Stimulated activated CD4-positive, alpha-beta T cell treated with anti-CD3 and anti-CD28 coated beads, Interleukin-15, amount 100 ng/mL, for 48 hours (primary cell): ENCODE measurements at regions not wholly inside any gene's neighbourhood (a gene's known extent, or its start where the extent isn't known, plus 50 kb on each side); places are given as distances from the start of the nearest gene placed in this dataset.

Source experiments
- DNase-seq, 2 donors: peaks; one replicate each; pipeline ENCODE4 v3.0.0-alpha.2; 2020; ENCODE audit warnings: low read depth in 2 of 2

DNA sequence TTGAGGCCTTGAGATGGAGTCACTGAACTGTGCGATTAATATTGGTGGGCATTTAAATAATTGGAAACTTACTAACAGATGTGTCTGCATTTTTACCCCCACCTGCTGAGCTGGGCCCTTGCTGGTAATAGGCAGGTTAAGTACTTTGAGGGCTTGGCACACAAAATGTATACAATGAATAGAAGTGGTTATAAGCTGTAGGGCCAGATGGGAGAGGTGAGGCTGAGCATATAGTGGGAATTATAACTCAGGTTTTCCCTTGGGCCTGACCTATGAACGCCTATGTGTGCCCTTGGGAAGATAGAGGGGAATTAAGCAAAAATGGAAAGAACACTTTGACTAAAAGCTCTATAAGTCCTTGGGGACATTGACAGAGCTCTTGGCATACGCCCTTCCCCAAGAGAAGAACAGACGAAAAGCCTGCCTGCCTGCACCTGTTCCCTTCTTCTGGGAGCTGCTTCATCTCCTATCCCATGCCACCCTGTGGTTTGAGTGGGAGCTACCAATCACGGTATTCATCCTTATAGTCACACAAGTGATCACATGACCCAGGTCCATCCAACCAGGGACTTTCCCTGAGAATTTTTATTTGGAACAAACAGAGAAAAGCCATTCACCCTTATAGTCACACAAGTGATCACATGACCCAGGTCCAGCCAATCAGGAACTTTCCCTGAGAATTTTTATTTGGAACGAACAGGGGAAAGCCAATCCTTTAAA, 260.7 kb upstream of the CSF3R start:
- no peak for DNase-seq

DNA sequence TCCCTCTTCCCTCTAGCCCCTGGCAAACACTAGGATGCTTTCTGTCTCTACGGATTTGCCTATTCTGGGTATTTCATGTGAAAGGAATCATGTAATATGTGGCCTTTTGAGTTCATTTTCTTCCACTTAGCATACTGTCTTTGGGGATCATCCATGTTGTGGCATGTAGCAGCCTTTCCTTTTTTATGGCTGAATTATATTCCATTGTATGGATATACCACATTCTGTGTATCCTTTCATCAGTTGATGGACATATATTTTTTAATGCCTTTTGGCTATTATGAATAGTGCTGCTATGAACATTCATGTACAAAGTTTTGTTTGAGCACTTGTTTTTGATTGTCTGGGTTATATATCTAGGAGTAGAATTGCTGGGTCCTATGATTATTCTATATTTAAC, 258.4 kb upstream of the CSF3R start:
- no peak for DNase-seq

DNA sequence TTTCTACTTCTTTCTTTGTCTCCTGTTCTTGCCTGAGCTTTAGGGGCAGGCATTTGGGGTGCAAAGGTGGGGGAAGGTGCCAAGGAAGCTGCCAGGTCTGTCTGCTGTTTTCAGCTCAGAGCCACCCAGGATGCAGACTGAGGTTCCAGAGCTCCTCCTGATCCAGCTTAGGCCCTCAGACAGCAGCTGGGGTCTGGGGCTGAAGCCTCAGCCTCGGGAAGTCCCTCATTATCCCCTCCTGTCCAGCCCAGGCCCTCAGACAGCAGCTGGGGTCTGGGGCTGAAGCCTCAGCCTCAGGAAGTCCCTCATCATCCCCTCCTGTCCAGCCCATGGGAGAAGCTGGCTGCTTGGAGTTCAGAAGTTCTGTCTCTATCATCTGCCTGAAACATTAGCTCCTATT, 257.7 kb upstream of the CSF3R start:
- DNase-seq, result no peak

DNA sequence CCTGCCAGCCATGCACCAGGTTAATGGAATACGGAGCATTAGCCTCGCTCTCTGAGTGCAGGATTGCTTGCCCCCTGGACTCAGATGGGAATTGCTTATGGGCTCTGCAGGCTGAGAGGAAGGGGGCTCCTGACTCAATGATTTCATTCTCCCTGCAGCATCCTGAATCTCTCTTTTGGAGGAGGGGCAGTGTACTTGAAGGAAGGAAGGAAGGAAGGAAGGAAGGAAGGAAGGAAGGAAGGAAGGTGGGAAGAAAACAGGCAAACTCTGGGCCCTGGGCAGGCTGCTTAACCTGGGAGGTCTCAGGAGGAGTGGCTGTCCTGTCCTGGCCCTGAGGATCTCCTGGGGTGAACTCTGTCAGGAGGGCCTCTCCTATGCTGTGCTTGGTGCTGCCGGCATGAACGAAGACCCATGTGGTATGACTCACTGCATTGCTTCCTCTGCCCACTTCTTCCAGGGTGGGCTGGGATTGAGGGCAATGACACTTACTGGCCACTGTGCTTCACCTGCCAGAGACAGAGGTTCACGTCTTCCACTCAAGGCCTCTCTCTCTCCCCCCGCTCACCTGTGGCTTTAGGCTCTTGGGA, 257.1 kb upstream of the CSF3R start:
- DNase-seq, result no peak

DNA sequence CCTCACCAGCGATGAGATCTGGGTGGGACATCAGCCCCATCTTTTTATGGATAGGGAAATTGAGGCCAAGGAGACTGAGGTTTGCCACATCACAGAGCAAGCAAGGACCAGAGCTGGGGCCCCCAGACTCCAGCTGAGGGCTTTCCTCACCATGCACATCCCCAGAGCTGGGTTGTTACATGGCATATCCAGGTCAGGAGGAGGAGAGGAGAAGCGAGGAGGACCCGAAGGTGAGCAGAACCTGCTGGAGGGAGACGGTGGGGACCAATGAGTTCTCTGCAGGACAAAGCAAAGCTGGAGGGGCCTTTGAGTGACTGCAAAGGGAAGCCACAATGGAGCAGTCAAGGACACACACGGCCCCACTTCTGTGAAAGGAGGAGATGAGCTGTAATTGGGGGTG, 255.5 kb upstream of the CSF3R start:
- DNase-seq, result no peak

DNA sequence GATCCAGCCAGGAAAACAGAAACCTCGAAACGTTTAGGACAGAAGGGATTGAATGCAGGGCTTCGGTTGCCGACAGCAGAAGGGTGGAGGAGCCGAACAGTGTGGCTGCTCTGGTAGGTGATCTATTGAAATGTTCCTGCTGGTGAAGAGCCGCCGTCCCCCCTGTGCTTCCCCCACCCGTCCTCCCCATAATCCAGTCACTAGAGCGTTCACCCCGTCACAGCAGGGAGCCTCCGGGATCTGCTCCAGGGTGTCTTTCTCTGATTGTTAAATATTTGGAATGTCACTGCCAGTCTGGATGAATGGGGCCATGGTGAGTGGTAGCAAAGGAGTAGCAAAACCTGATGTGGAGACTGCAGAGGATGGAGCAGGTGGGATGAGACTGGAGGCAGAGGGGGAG, 255.1 kb upstream of the CSF3R start:
- no peak for DNase-seq

DNA sequence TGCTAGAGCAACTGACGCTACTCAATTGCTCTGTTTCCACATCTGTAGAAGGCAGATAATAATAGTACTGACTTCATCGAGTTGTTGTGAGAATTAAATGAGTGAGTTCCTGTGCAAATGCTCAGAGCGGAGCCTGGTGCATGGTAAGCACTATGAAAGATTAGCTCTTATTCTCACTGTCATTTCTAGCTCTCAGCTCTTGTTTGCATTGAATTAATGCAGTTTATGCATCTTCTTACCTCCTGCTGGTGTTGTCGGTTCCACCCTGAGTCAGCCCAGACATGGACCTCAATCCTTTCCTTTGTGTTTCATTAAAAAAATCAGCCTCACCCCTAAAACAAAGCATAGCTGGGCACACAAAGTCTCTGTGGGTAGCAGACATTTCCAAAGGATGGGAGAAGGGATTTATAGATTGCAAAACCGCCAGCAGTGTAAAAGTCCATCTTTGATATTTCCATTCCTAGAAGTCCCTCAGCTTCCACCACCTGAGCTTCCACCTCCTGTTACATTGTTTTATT, 254.4 kb upstream of the CSF3R start:
- DNase-seq, result no peak

DNA sequence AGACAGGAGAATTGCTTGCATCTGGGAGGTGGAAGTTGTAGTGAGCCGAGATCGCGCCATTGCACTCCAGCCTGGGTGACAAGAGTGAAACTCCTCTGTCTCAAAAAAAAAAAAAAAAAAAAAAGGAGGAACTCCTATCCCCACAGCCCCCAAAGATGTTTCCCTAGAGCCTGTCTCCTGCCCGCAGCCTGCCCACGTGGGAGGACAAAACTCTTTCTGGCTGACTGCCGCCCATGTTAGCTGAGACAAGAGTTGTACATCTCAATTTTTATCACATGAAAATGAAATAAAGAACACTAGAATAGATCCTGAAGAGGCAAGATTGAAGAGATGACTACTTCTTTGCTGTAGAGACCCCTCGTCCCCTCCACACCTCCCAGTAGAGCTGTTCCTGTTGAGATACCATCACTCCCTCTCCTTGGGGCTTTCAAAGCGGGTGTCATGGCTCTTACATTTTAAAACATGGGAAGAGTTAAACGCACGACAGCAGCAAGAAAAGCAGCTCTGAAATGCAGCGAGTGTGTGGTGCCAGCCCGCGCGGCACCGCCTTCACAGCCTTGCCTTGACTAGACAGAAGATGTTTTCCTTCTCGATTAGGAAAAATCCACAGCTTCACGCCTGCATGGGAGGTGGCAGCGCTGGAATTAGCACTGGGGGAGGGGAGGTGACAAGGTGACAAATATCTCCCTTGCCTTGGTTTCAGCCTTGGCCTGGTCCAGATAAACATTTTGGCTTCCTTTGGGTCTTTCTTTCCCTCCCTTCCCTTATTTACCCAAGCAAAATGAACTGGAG, 253.4 kb upstream of the CSF3R start:
- no peak for DNase-seq

DNA sequence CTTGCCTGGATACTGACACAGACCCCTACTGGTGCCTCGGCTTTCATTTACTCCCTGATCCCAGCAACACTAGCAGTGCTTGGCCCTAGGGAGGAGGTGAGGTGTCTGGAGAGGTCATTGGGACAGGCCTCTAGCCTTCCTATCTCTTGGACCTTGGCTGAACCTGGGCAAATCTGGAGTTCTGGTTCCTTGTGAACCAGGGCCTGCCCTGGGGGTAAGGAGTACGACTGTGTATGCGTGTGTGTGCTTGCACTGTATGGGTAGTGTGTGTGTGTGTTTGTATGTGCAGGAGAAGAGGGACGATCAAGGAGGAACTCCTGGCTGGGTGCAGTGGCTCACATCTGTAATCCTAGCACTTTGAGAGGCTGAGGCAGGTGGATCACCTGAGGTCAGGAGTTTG, 252.7 kb upstream of the CSF3R start:
- DNase-seq, result no peak

DNA sequence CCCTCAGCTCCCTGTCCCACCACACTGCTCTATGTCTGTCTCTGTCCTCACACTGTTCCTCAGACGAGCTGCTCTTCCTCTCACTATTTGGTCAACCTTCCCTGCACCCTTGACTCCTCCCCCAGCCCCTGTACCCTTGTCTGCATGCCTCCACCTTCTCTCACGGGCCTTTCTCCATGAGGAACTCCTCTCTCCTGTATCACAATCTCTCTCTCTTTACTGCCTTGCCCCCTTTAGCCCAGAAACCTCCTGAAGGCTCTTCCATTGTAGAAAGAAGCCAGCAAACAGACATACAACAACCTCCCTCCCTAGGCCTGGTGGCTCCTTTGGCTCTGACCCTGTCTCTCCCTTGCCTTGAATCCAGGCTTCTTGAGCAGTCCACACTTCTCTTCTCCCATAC, 251.6 kb upstream of the CSF3R start:
- DNase-seq, result no peak

DNA sequence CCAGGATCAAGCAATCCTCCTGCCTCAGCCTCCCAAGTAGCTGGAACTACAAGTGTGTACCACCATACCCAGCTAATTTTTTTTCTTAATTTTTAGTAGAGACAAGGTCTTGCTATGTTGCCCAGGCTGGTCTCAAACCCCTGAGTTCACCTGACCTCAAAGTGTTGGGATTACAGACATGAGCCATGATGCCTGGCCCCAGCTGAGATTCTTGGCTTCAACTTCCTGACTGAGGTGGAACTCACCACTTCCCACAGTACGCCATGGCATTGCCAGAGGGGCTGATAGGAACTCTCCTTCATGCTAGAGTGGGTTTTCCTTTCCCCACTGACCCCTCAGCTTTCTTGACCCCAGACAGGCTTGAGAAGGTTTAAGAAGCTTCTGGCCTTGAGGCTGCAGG, 251.0 kb upstream of the CSF3R start:
- no peak for DNase-seq

DNA sequence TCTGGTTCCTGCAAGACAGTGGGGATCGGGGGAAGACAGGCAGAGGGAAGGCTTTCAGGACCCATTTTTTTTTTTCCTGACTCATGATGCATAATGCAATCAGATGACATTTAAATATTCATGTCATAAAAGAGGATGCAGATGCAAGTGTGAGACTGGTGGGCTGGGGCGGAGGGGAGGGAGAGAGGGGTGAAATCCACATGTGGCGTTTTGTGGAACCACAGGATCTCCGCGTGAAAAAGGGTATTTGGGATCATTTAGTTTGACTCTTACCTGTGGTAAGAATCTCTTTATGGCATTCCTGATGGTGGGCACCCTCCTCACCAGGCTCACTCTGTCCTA, 249.3 kb upstream of the CSF3R start:
- no peak for DNase-seq

DNA sequence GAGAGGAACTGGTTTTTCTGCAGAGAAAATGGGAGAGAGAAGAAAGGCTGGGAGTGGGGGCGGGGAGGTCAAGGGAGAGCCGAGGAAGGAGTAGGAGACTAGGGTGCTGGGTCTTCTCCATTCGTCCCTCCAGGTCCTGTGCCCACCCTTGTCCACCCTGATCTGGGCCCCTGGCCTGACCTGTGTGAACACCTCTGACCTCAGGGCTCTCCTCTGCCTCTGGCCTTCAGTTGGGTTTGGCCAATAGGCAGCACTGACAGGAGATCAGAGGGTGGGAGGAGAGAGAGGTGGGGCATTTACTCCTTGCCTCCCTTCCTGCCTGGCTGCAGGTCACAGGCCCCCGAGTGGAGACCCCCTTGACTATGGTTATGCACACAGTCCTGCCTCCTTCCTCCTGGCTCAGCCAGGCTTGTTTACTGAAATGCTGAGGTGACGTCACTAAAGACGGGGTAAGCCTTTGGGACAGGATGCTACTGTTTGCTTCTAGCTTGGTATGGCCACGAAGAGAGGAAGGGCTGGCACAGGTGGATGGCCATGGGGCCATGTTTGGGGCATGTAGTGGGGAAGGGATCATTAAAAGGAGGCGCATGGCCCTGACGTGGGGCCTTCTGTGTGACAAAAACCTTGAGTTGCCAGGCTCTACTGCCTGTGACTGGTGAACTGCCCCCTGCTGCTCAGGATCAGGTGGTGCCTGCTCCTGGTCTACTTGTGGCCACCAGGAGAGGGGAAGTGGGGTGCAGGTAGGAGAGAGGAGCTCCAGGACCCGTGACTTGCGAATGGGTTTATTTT, 248.7 kb upstream of the CSF3R start:
- no peak for DNase-seq

DNA sequence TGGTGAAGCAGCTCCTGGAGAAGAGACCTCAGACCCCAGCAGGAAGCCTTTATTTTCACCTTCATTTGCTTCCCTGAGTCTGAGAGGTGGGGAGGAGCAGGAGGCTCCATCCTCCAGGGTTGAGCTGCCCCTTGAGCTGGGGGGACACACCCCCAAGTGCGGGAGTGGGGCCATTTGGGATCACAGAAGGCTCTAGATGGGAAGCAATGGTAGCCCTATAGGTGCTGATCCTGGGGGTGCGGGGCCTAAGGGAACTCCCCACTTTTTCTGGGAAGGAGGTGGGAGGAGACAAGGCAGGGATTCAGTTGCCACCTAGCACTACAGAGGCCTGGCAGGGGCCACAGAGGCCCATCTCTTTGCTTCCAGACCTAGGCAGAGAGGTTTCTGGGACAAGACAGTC, 247.9 kb upstream of the CSF3R start:
- no peak for DNase-seq

DNA sequence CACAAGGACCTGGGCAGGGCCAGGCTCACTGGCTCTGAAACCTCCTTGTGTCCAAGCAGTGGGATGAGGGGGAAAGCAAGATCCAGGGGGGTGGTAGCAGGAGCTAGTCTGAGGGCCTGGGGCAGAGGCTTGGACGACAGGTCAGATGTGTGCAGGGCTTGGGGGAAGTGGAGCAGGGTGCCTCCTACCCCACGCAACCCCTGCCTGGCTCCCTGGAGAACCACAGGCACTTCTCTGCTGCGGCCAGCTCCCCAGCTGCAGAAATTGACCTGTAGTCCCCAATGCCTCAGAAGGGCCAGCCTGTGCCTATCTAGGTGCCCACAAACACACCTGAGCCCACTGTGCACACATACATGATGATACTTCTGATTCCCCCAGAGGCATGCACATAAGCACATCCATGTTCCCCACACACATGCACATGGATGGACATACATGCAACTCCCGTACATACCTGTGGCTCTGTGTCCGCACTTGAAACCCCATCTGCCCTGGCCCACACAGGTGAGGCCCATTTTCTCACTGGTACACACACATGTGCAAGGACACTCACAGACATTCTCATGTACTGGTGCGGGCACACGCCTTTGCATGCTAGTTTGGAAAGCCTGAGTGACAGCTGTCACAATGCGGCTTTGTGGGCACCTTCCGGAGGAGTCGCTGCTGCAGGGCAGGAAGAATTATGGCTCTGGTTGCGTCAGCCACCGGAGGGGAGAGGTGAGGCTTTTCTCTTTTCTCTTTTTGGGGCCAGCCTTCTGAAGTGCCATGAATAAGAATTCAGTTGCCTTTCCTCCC, 247.2 kb upstream of the CSF3R start:
- no peak for DNase-seq

DNA sequence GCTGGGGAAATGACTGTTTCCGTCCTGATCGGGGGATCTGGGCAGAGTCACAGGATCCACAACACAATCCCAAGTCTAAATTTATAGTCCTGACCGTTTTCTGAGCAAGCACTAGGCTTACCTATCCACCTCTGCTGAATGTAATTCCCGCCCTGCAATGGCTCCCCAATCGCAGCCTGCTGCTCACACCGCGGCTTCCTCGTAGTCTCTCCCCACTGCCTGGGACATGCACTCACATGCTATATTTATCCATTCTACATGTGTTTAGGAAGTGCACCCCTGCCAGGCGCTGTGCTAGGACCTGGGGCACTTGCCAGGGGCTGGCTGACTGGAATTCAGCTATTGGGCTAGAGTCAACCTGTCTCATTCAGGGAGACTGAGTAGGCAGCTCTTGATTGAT, 246.6 kb upstream of the CSF3R start:
- DNase-seq, result no peak

DNA sequence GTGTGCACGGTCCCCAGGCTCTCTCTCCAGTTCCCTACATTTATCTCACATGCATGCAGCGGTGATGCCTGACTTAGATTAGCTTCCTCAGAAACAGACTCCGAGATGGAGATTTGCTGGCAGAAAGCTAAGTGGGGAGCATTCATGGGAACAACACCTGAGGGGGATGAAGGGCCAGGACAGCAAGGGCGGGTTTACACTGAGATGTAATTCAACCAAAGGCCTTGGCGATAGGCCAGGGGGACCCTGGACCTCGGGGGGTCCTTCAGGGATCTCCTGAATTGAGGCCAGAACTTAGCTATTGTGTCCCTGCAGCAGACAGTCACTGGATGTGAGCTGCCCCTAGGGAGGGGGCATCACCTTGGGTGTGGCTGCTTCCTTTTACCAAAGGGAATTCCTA, 246.1 kb upstream of the CSF3R start:
- DNase-seq, result no peak

DNA sequence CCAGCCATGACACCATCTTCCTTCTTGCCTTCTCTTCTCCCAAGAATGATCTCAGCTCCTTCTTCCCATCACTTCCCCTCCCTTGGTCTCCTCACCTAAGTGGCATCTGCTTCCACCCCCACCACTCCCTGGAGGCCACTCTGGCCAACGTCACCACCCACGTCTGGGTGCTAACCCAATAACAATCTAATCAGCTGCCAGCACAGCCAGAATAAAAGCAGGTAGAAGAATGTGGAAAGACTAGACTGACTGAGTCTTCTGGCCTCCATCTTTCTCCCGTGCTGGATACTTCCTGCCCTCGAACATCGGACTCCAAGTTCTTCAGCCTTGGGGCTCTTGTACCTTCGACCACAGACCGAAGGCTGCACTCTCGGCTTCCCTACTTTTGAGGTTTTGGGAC, 245.3 kb upstream of the CSF3R start:
- no peak for DNase-seq

DNA sequence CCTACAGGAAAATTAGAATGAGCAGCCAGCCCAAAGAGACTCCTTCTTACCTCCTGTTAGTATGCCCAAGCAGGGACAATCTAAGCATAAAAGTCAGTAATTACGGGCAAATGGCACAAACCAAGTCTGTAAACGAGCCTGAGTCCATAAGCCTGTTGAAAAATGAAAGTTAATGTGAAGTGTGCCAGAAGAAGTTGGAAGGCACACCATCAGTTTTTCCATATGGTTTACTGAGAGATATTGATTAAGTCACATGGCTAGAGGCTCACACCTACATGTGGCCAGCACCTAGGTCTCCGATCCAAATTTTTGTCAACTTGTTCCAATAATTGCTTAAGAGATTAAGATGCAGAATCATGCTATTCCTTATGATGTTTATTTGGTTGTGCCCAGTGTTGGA, 242.4 kb upstream of the CSF3R start:
- no peak for DNase-seq

DNA sequence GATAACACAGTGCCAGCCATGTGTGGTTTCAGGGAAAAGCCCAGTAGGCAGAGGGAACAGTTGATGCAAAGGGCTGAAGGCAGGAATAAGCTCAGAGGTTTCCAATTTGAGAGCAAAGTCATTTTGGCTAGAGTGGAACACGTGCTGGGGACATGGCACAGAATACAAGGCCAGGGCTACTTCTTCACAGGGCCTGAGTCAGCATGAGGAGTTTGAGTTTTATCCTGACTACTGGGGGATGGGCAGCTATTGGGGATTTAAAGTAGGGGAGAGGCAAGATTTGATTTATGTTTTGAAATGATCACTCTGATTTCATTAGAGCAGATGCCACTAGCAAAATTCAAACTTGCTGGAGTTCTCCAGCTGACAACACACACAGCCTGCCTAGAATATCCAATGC, 241.1 kb upstream of the CSF3R start:
- DNase-seq, result no peak

DNA sequence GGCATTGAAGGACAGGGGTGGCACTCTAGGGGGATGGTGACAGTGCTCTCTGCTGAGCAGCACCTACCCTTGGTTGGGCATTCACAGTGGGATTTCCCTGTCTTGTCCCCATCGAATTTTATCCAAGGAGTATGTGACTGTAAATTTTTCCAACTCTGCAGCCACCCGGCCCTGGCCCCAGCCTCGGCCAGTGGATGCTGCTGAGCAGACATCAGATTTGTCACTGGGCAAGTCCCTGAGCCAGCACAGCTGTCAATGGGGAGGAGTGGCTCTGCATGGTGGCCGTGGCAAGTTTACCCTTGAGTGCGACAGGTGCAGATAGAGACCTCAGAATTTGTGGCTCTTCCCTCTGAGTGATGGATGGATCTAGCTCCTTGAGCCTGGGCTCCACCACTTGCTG, 240.2 kb upstream of the CSF3R start:
- no peak for DNase-seq

DNA sequence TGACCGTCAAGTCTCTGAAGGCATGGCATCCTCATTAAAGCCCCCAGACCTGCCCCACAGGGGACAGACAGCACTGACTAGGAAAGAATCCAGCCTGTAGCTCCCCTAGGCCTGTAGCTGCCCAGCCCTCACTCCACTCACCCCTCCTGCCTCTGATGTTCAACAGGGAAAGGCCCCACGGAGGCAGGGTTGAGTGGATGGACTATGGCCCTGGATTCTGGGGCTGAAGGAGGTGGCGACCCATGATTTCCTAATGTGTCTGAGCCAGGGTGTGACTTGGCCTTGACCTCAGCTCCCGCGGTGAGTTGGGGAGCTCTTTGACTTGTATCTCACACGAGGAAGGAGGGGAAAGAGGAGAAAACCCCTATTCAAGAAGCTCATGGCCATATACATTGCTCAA, 238.5 kb upstream of the CSF3R start:
- no peak for DNase-seq
